Body of pancreas (tissue), 4 donors: ENCODE measurements at regions not wholly inside any gene's neighbourhood (a gene's known extent, or its start where the extent isn't known, plus 50 kb on each side); places are given as distances from the start of the nearest gene placed in this dataset.

Experiments used
- ATAC-seq: fragments of 150-250 bp; one replicate; pipeline ENCODE4 v1.9.1; 2016
- DNase-seq, 4 donors: peaks; one replicate each; pipeline ENCODE4 v3.0.0-alpha.2; 2019
- H3K27ac ChIP-seq, 4 donors: fragments of 200-600 bp; sonication (generic); 1 replicate in 3 of 4; 2 replicates in 1 of 4; pipeline versions ENCODE4 v1.5.1 to v1.6.1; 2016 to 2019; ENCODE audit warnings: mild to moderate bottlenecking in 1 of 4, mixed read lengths in 1 of 4, moderate library complexity in 1 of 4
- H3K27me3 ChIP-seq, 2 donors: fragments of 200-600 bp; sonication (generic); one replicate each; pipeline ENCODE4 v1.6.0; 2016; ENCODE audit warnings: mild to moderate bottlenecking in 1 of 2
- H3K36me3 ChIP-seq, 2 donors: fragments of 200-600 bp; sonication (generic); replicated peaks in 1 of 2; 2 replicates each; pipeline ENCODE4 v1.5.1; 2016; ENCODE audit warnings: low read depth in 2 of 2; ENCODE audit not compliant: insufficient read depth in 1 of 2
- H3K4me1 ChIP-seq: fragments of 200-600 bp; sonication (generic); one replicate; pipeline ENCODE4 v1.6.0; 2016
- H3K4me3 ChIP-seq, 2 donors: fragments of 200-600 bp; sonication (generic); 1 replicate in 1 of 2; 2 replicates in 1 of 2; pipeline ENCODE4 v1.5.1; 2016 to 2019
- H3K9me3 ChIP-seq, 3 donors: fragments of 200-600 bp; sonication (generic); 1 replicate in 2 of 3; 2 replicates in 1 of 3; pipeline ENCODE4 v1.5.1; 2016
- CTCF ChIP-seq, 7 experiments: fragments of 450-650 bp in 4 of 7; fragments of 200-600 bp in 3 of 7; sonication (generic) in 3 of 7; IDR thresholded peaks; one replicate each; pipeline ENCODE4 v1.5.1; 2016 to 2019; ENCODE audit warnings: antibody characterized with exemption in 7 of 7
- POLR2A ChIP-seq, 3 donors: fragments of 450-650 bp; IDR thresholded peaks; one replicate each; pipeline ENCODE4 v1.6.1; 2016; ENCODE audit warnings: antibody characterized with exemption in 3 of 3, mild to moderate bottlenecking in 2 of 3
- WGBS, 2 donors: methylation state at CpG; one replicate each; pipeline ENCODE4 v1.1.5; 2017; 5-methylcytosine and 5-hydroxymethylcytosine counted together
- intact Hi-C: fragments of 100-400 bp; cut with DNase I; formaldehyde crosslinking; loops from one replicate; pipeline ENCODE4 v1.15.1; 2023

DNA sequence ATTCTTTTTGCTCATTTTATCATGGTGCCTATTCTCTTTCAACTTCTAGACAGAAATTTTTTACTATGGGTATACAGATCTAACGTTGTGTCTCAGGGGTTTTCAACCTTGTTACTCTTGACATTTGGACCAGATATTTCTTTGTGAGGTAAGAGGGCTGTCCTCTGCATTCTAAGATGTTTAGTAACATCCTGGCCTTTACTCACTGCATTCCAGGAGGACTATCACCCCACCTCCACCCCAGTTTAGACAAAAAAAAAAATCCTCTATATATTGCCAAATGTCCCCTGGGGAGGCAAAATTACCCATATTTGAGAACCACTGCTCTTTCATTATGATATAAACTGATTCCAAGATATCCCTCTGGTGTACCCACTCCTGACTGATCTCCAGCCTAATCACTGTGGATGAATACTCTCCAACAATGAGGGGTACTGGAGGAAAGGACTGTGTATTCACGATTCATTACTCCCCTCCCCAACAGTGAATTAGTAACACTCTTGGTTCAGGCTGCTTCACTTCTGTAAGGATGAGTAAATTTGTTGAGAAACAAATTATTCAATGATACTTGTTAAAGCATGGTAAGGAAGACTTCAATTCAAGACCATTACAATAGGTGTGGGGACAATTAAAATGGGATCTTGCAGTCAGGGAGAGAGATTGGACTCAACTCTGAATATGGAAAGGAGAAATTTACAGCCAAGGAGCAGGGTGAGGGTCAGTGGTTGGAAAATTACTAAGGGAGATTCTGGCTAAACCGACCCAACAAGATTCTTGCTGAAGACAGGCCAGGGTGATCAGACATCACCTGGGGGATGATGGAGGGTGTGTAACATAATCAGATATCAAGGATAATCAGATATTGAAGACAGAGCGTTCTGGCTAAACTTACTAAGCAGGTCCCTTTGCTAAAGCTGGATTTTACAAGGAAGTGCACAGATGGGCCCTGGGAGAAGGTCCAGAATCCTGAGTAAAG, 123.8 kb upstream of the DAZL start:
- intact Hi-C loops = no loop called here
- Histone ChIP-seq H3K27ac (no peak overlapping the region), H3K9me3 (no peaks in the 10 kb centered on the region), H3K4me1 (no peaks in the 10 kb centered on the region), H3K27me3 (no peaks in the 10 kb centered on the region), H3K36me3 (no peaks in the 10 kb centered on the region), H3K4me3 (no peak overlapping the region)
- no peak for TF ChIP-seq CTCF (IDR thresholded peaks at IDR 0.05)
- no peak for TF ChIP-seq POLR2A (IDR thresholded peaks at IDR 0.05)
- DNase-seq (no peak), ATAC-seq (no peak)
- 60 to 62% methylated on average over 4 of the region's 4 CpGs for WGBS, 2 donors

GRCh38 chr3:16738451-16738850, 133.2 kb upstream of the DAZL start:
- no peaks in the 10 kb centered on the region for H3K4me1 ChIP-seq
- whole genome bisulfite sequencing, 2 donors = 87 to 97% methylated on average over 1 of the region's 1 CpG
- intact Hi-C loops = no loop called here
- ATAC-seq (no peak), DNase-seq (no peak)
- no peaks in the 10 kb centered on the region for H3K36me3 ChIP-seq
- H3K27me3 ChIP-seq = no peaks in the 10 kb centered on the region
- H3K27ac ChIP-seq = no peak overlapping the region
- no peak overlapping the region for H3K4me3 ChIP-seq
- H3K9me3 ChIP-seq = no peaks in the 10 kb centered on the region
- TF ChIP-seq POLR2A (IDR thresholded peaks at IDR 0.05) = no peak
- no peak for TF ChIP-seq CTCF (IDR thresholded peaks at IDR 0.05)

GRCh38 chr3:16739541-16740105, 134.4 kb upstream of the DAZL start:
- H3K4me1 ChIP-seq = no peaks in the 10 kb centered on the region
- H3K9me3 ChIP-seq = no peaks in the 10 kb centered on the region
- 59 to 70% methylated on average over 4 to 5 of the region's 5 CpGs for WGBS, 2 donors
- no peak overlapping the region for H3K27ac ChIP-seq
- H3K27me3 ChIP-seq = no peaks in the 10 kb centered on the region
- no peaks in the 10 kb centered on the region for H3K36me3 ChIP-seq
- intact Hi-C loops = no loop called here
- H3K4me3 ChIP-seq = no peak overlapping the region
- DNase-seq = no peak
- no peak for ATAC-seq
- TF ChIP-seq CTCF (IDR thresholded peaks at IDR 0.05) (no peak), POLR2A (IDR thresholded peaks at IDR 0.05) (no peak)

- no peaks in the 10 kb centered on the region for H3K9me3 ChIP-seq
- DNase-seq (no peak), ATAC-seq (no peak)
- no peak overlapping the region for H3K27ac ChIP-seq
- no peak overlapping the region for H3K4me3 ChIP-seq
- no peaks in the 10 kb centered on the region for H3K36me3 ChIP-seq
- TF ChIP-seq CTCF (IDR thresholded peaks at IDR 0.05) (no peak), POLR2A (IDR thresholded peaks at IDR 0.05) (no peak)
- intact Hi-C loops = no loop called here
- WGBS, 2 donors = 71 to 80% methylated on average over 1 of the region's 1 CpG
- no peaks in the 10 kb centered on the region for H3K4me1 ChIP-seq
- no peaks in the 10 kb centered on the region for H3K27me3 ChIP-seq
Measured at GRCh38 chr3:16740515-16740914, 135.3 kb upstream of the DAZL start.
